Esophagus muscularis mucosa (tissue), 4 donors: ENCODE measurements at regions not wholly inside any gene's neighbourhood (a gene's known extent, or its start where the extent isn't known, plus 50 kb on each side); places are given as distances from the start of the nearest gene placed in this dataset.

Experiments
- EP300 ChIP-seq: sonication (generic); formaldehyde crosslinking; IDR thresholded peaks from one replicate; pipeline ENCODE4 v1.6.1; 2017; ENCODE audit warnings: antibody characterized with exemption
- POLR2A ChIP-seq: fragments of 450-650 bp; IDR thresholded peaks from one replicate; pipeline ENCODE4 v1.6.1; 2017; ENCODE audit warnings: antibody characterized with exemption, moderate library complexity, mild to moderate bottlenecking, low read depth
- POLR2AphosphoS5 ChIP-seq, 2 donors: sonication (generic); formaldehyde crosslinking; IDR thresholded peaks; one replicate each; pipeline ENCODE4 v1.6.1; 2017; ENCODE audit warnings: antibody characterized with exemption in 2 of 2
- TF ChIP-seq, protein P1 (sequence below), 3 experiments: fragments of 200-600 bp in 2 of 3; fragments of 450-650 bp in 1 of 3; sonication (generic) in 2 of 3; IDR thresholded peaks; one replicate each; pipeline ENCODE4 v1.5.1; 2017 to 2019; ENCODE audit warnings: antibody characterized with exemption in 3 of 3, mild to moderate bottlenecking in 2 of 3, moderate library complexity in 1 of 3

DNA sequence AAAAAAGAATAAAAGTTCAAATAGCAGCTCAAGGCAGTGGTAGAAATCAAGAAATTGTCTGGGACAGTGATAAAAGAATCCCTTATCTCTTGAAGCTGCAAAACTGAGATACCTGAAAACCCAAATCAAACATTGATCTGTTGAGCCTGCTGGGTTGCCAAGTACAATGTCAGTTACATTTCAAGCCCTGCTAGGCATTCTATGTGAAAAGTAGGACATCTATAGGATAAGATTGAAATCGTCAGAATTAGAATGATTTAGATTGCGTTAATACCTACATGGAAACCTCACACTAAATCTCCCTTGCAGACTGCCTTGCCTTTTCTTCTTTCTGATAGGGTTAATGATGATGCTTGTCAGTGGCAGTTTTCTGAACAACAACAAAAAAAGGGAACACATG, 1684.4 kb upstream of the B3GALT2 start:
- no peak for TF ChIP-seq POLR2A
- TF ChIP-seq, protein P1, sequence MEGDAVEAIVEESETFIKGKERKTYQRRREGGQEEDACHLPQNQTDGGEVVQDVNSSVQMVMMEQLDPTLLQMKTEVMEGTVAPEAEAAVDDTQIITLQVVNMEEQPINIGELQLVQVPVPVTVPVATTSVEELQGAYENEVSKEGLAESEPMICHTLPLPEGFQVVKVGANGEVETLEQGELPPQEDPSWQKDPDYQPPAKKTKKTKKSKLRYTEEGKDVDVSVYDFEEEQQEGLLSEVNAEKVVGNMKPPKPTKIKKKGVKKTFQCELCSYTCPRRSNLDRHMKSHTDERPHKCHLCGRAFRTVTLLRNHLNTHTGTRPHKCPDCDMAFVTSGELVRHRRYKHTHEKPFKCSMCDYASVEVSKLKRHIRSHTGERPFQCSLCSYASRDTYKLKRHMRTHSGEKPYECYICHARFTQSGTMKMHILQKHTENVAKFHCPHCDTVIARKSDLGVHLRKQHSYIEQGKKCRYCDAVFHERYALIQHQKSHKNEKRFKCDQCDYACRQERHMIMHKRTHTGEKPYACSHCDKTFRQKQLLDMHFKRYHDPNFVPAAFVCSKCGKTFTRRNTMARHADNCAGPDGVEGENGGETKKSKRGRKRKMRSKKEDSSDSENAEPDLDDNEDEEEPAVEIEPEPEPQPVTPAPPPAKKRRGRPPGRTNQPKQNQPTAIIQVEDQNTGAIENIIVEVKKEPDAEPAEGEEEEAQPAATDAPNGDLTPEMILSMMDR (IDR thresholded peaks at IDR 0.05) = no peak
- no peak for TF ChIP-seq POLR2AphosphoS5 (IDR thresholded peaks at IDR 0.05)
- TF ChIP-seq EP300 = no peak
